Chondrocyte (in vitro differentiated cells): ENCODE measurements at regions not wholly inside any gene's neighbourhood (a gene's known extent, or its start where the extent isn't known, plus 50 kb on each side); places are given as distances from the start of the nearest gene placed in this dataset.

Source experiments
- DNase-seq: peaks from one replicate; pipeline ENCODE4 v3.0.0; 2021; ENCODE audit warnings: mixed read lengths, low spot score
- H3K27ac Mint-ChIP-seq: one replicate; pipeline ENCODE4 v1.8.0; 2021; ENCODE audit warnings: mild to moderate bottlenecking, moderate library complexity, mixed read lengths; ENCODE audit not compliant: unreplicated experiment
- H3K27me3 Mint-ChIP-seq: 2 replicates; pipeline ENCODE4 v1.8.0; 2021; ENCODE audit warnings: low read depth, mixed read lengths
- H3K36me3 Mint-ChIP-seq: 2 replicates; pipeline ENCODE4 v1.8.0; 2021; ENCODE audit warnings: low read depth, mixed read lengths
- H3K4me1 Mint-ChIP-seq: 2 replicates; pipeline ENCODE4 v1.8.0; 2021; ENCODE audit warnings: low read depth, mild to moderate bottlenecking, mixed read lengths
- H3K4me3 Mint-ChIP-seq: one replicate; pipeline ENCODE4 v1.8.0; 2021; ENCODE audit warnings: mild to moderate bottlenecking, moderate library complexity, mixed read lengths; ENCODE audit not compliant: unreplicated experiment
- H3K9me3 Mint-ChIP-seq: 2 replicates; pipeline ENCODE4 v1.8.0; 2021; ENCODE audit warnings: low read depth, mixed read lengths
- CTCF ChIP-seq: fragments of 200-600 bp; sonication (generic); IDR thresholded peaks from 2 replicates; pipeline ENCODE4 v1.5.0; 2021; ENCODE audit warnings: antibody characterized with exemption, mild to moderate bottlenecking, moderate library complexity

GRCh38 chr7:121505021-121505420 is 108.9 kb upstream of the FAM3C start:
- H3K27me3 Mint-ChIP-seq: no peaks in the 10 kb centered on the region
- DNase-seq: no peak
- peak overlapping the region; percentile 95 for H3K27ac Mint-ChIP-seq
- H3K9me3 Mint-ChIP-seq: peaks cover 24% of the 10 kb centered on the region
- no peak for TF ChIP-seq CTCF
- H3K4me1 Mint-ChIP-seq: peaks cover 30% of the 10 kb centered on the region
- peaks cover 14% of the 10 kb centered on the region for H3K36me3 Mint-ChIP-seq
- H3K4me3 Mint-ChIP-seq: peak overlapping the region; percentile 72

- Mint-ChIP-seq H3K27me3 (no peaks in the 10 kb centered on the region), H3K9me3 (peaks cover 21% of the 10 kb centered on the region), H3K27ac (peak overlapping the region; percentile 95), H3K36me3 (peaks cover 12% of the 10 kb centered on the region), H3K4me3 (peak overlapping the region; percentile 72), H3K4me1 (peaks cover 34% of the 10 kb centered on the region)
- no peak for DNase-seq
- TF ChIP-seq CTCF: no peak
Measured at GRCh38 chr7:121504482-121504881, 108.4 kb upstream of the FAM3C start.

GRCh38 chr7:121503730-121504129 is 107.6 kb upstream of the FAM3C start:
- no peak for DNase-seq
- peak overlapping the region; percentile 95 for H3K27ac Mint-ChIP-seq
- H3K27me3 Mint-ChIP-seq: no peaks in the 10 kb centered on the region
- H3K4me1 Mint-ChIP-seq: peaks cover 36% of the 10 kb centered on the region
- peaks cover 20% of the 10 kb centered on the region for H3K9me3 Mint-ChIP-seq
- H3K36me3 Mint-ChIP-seq: peaks cover 12% of the 10 kb centered on the region
- TF ChIP-seq CTCF: no peak
- no peak overlapping the region for H3K4me3 Mint-ChIP-seq

- H3K4me1 Mint-ChIP-seq: peaks cover 36% of the 10 kb centered on the region
- no peak for DNase-seq
- no peak overlapping the region for H3K4me3 Mint-ChIP-seq
- peaks cover 12% of the 10 kb centered on the region for H3K36me3 Mint-ChIP-seq
- H3K27ac Mint-ChIP-seq: no peak overlapping the region
- TF ChIP-seq CTCF: no peak
- no peaks in the 10 kb centered on the region for H3K27me3 Mint-ChIP-seq
- peaks cover 20% of the 10 kb centered on the region for H3K9me3 Mint-ChIP-seq
Measured at GRCh38 chr7:121503039-121503438, 106.9 kb upstream of the FAM3C start.

GRCh38 chr7:121501566-121501965 is 105.5 kb upstream of the FAM3C start:
- Mint-ChIP-seq H3K4me3 (no peak overlapping the region), H3K9me3 (peaks cover 19% of the 10 kb centered on the region), H3K4me1 (peaks cover 36% of the 10 kb centered on the region), H3K36me3 (peaks cover 7% of the 10 kb centered on the region), H3K27ac (no peak overlapping the region), H3K27me3 (no peaks in the 10 kb centered on the region)
- no peak for TF ChIP-seq CTCF
- no peak for DNase-seq
